DMS 273 (cell line): ENCODE measurements at regions not wholly inside any gene's neighbourhood (a gene's known extent, or its start where the extent isn't known, plus 50 kb on each side); places are given as distances from the start of the nearest gene placed in this dataset.
A peak's percentile ranks its signal among the peaks of the same experiment; 100 is the strongest.

Source experiments
- DNase-seq: peaks from one replicate; lab custom pipeline; 2025; ENCODE audit not compliant: unreplicated experiment; lab: John Stamatoyannopoulos, UW

- DNase-seq: no peak
These were observed 121.6 kb upstream of the RALGAPA2 start for GRCh38 chr20:20834008-20834407.

GRCh38 chr20:20832715-20833114, 120.3 kb upstream of the RALGAPA2 start:
- no peak for DNase-seq

- no peak for DNase-seq
These were observed 119.3 kb upstream of the RALGAPA2 start for GRCh38 chr20:20831794-20832193.

- DNase-seq: no peak
These were observed 117.2 kb upstream of the RALGAPA2 start for GRCh38 chr20:20829681-20830080.

GRCh38 chr20:20827992-20828597, 115.7 kb upstream of the RALGAPA2 start:
- peak; percentile 91 for DNase-seq

GRCh38 chr20:20824924-20825584, 112.6 kb upstream of the RALGAPA2 start:
- peak; percentile 82 for DNase-seq

GRCh38 chr20:20823476-20823881, 111.0 kb upstream of the RALGAPA2 start:
- peak; percentile 13 for DNase-seq

GRCh38 chr20:20821484-20822260, 109.2 kb upstream of the RALGAPA2 start:
- no peak for DNase-seq

GRCh38 chr20:20820785-20821483, 108.5 kb upstream of the RALGAPA2 start:
- DNase-seq: no peak

GRCh38 chr20:20820104-20820503, 107.7 kb upstream of the RALGAPA2 start:
- peak; percentile 62 for DNase-seq

- DNase-seq: no peak
These were observed 104.7 kb upstream of the RALGAPA2 start for GRCh38 chr20:20816969-20817755.

- DNase-seq: no peak
These were observed 103.4 kb upstream of the RALGAPA2 start for GRCh38 chr20:20815711-20816455.

- peak; percentile 77 for DNase-seq
These were observed 102.2 kb upstream of the RALGAPA2 start for GRCh38 chr20:20814685-20815084.

- DNase-seq: no peak
These were observed 99.7 kb upstream of the RALGAPA2 start for GRCh38 chr20:20812136-20812535.

- no peak for DNase-seq
These were observed 95.6 kb upstream of the RALGAPA2 start for GRCh38 chr20:20808016-20808415.

- peak; percentile 49 for DNase-seq
These were observed 94.0 kb upstream of the RALGAPA2 start for GRCh38 chr20:20806121-20807095.

GRCh38 chr20:20803011-20803410, 90.6 kb upstream of the RALGAPA2 start:
- no peak for DNase-seq

GRCh38 chr20:20802328-20802727, 89.9 kb upstream of the RALGAPA2 start:
- no peak for DNase-seq
